GM12878 (cell line): ENCODE measurements at regions not wholly inside any gene's neighbourhood (a gene's known extent, or its start where the extent isn't known, plus 50 kb on each side); places are given as distances from the start of the nearest gene placed in this dataset.

ENCODE experiments used
- ATAC-seq: fragments of 200-7000 bp; cut with Tn5 transposase; 3 replicates; pipeline ENCODE4 v1.9.1; 2020; ENCODE audit warnings: mild to moderate bottlenecking, moderate library complexity
- BruUV-seq: library from RNA; stranded (reverse); fragments of 400-500 nt; replicated peaks from 2 replicates; lab custom pipeline; 2021; lab: Mats Ljungman, UMichigan
- CTCF ChIA-PET: fragments of 300-600 bp; sonication (Branson Sonifier 250); formaldehyde crosslinking; extraction: SDS; loops from one replicate; lab custom pipeline; 2021; ENCODE audit warnings: inconsistent platforms; lab: Yijun Ruan, JAX
- POLR2A ChIA-PET: fragments of 350-600 bp; formaldehyde crosslinking; extraction: SDS; loops from one replicate; lab custom pipeline; 2021; ENCODE audit warnings: inconsistent platforms; lab: Charles Lee
- RAD21 ChIA-PET: fragments of 300-600 bp; sonication (Branson Sonifier 250); formaldehyde crosslinking; loops from one replicate; lab custom pipeline; 2023; ENCODE audit warnings: antibody characterized with exemption; ENCODE audit not compliant: unreplicated experiment; lab: Charles Lee
- SMC1A ChIA-PET: fragments of 300-600 bp; sonication (Branson Sonifier 250); formaldehyde crosslinking; loops from one replicate; lab custom pipeline; 2023; ENCODE audit not compliant: unreplicated experiment, uncharacterized antibody; lab: Charles Lee
- DNase-seq: peaks from one replicate; pipeline ENCODE4 v3.0.0-alpha.2; 2011; ENCODE audit warnings: low read depth, low spot score
- FAIRE-seq: peaks from 3 replicates; lab custom pipeline; 2011; peaks lifted over from hg19 to GRCh38; lab: Jason Lieb, UNC
- H2AFZ ChIP-seq: 2 replicates; pipeline ENCODE4 v1.6.0; 2011; ENCODE audit warnings: low read depth, low read length, control low read depth; ENCODE audit not compliant: control insufficient read depth
- H3K27ac ChIP-seq: 2 replicates; pipeline ENCODE4 v1.5.1; 2011; ENCODE audit warnings: control low read depth; ENCODE audit not compliant: control insufficient read depth, insufficient read depth
- H3K27me3 ChIP-seq, 2 experiments: replicated peaks in 1 of 2; 2 replicates each; pipeline versions ENCODE4 v1.6.0 to v1.6.1; 2011; ENCODE audit warnings: low read length in 1 of 2; ENCODE audit not compliant: control insufficient read depth in 2 of 2, insufficient read depth in 2 of 2
- H3K36me3 ChIP-seq, 2 experiments: 2 replicates each; pipeline ENCODE4 v1.5.1; 2011; ENCODE audit warnings: low read length in 1 of 2; ENCODE audit not compliant: control insufficient read depth in 2 of 2, insufficient read depth in 2 of 2
- H3K4me1 ChIP-seq: 2 replicates; pipeline ENCODE4 v1.6.1; 2011; ENCODE audit warnings: mild to moderate bottlenecking, low read length, moderate library complexity, mixed read lengths; ENCODE audit not compliant: control insufficient read depth, insufficient read depth
- H3K4me2 ChIP-seq: 2 replicates; pipeline ENCODE4 v1.6.0; 2011; ENCODE audit warnings: control low read depth; ENCODE audit not compliant: control insufficient read depth, insufficient read depth
- H3K4me3 ChIP-seq: fragments of 200-600 bp; sonication (generic); 2 replicates; pipeline ENCODE4 v1.5.1; 2016
- H3K79me2 ChIP-seq: 2 replicates; pipeline ENCODE4 v1.6.0; 2011; ENCODE audit warnings: low read length; ENCODE audit not compliant: control insufficient read depth, insufficient read depth
- H3K9ac ChIP-seq: 2 replicates; pipeline ENCODE4 v1.8.0; 2011; ENCODE audit warnings: low read length, control low read depth, mixed read lengths; ENCODE audit not compliant: control insufficient read depth, insufficient read depth
- H3K9me3 ChIP-seq: replicated peaks from 3 replicates; pipeline ENCODE4 v1.5.1; 2011; ENCODE audit warnings: mild to moderate bottlenecking, low read length; ENCODE audit not compliant: control insufficient read depth, insufficient read depth
- H4K20me1 ChIP-seq: 2 replicates; pipeline ENCODE4 v1.6.0; 2011; ENCODE audit not compliant: control insufficient read depth, insufficient read depth
- CBX5 ChIP-seq: sonication (generic); IDR thresholded peaks from 2 replicates; pipeline ENCODE4 v1.6.1; 2016; ENCODE audit warnings: low read depth, moderate library complexity, mild to moderate bottlenecking, inconsistent platforms
- CHD4 ChIP-seq: fragments of 200-600 bp; sonication (generic); IDR thresholded peaks from 2 replicates; pipeline ENCODE4 v1.6.1; 2016; ENCODE audit warnings: mild to moderate bottlenecking
- CREB1 ChIP-seq: IDR thresholded peaks from 2 replicates; pipeline ENCODE4 v1.6.1; 2012; ENCODE audit warnings: low read depth, mild to moderate bottlenecking, inconsistent platforms
- CTCF ChIP-seq, 3 experiments: IDR thresholded peaks in 2 of 3; conservative IDR thresholded peaks in 1 of 3; 2 replicates each; pipeline ENCODE4 v1.5.1; 2011; ENCODE audit warnings: low read depth in 3 of 3, low read length in 3 of 3, mild to moderate bottlenecking in 3 of 3, control low read depth in 2 of 3, moderate library complexity in 2 of 3, inconsistent platforms in 1 of 3, mixed read lengths in 1 of 3; ENCODE audit not compliant: control insufficient read depth in 2 of 3, insufficient read depth in 1 of 3; ENCODE audit errors: extremely low read depth in 1 of 3
- FOXK2 ChIP-seq: fragments of 450-650 bp; IDR thresholded peaks from 2 replicates; pipeline ENCODE4 v1.6.1; 2017; ENCODE audit warnings: mild to moderate bottlenecking, moderate library complexity
- POLR2AphosphoS5 ChIP-seq: IDR thresholded peaks from 2 replicates; pipeline ENCODE4 v1.6.1; 2011; ENCODE audit warnings: mild to moderate bottlenecking, low read length, inconsistent platforms
- RAD21 ChIP-seq: IDR thresholded peaks from 2 replicates; pipeline ENCODE4 v1.6.1; 2011; ENCODE audit warnings: mild to moderate bottlenecking, low read depth, low read length, moderate library complexity; ENCODE audit not compliant: insufficient read depth
- SMC3 ChIP-seq: IDR thresholded peaks from 2 replicates; pipeline ENCODE4 v1.6.1; 2011; ENCODE audit warnings: low read length, improper control_type of control experiment, borderline replicate concordance
- SPI1 ChIP-seq: IDR thresholded peaks from 2 replicates; pipeline ENCODE4 v1.6.1; 2011; ENCODE audit warnings: low read depth, mild to moderate bottlenecking, low read length, moderate library complexity, borderline replicate concordance; ENCODE audit not compliant: insufficient read depth
- SUZ12 ChIP-seq: fragments of 200-600 bp; sonication (generic); IDR thresholded peaks from one replicate; pipeline ENCODE4 v1.6.1; 2018; ENCODE audit warnings: antibody characterized with exemption, mild to moderate bottlenecking; ENCODE audit not compliant: unreplicated experiment
- WGBS: methylation state at CpG from one replicate; pipeline ENCODE4 v1.1.6; 2016; ENCODE audit warnings: low lambda C conversion rate; ENCODE audit not compliant: insufficient replicate concordance, insufficient coverage; ENCODE audit errors: missing lambda C conversion rate; 5-methylcytosine and 5-hydroxymethylcytosine counted together
- in situ Hi-C: fragments of 300-500 bp; cut with MboI; formaldehyde crosslinking; loops from 9 replicates; pipeline ENCODE4 v1.14.3; 2018; ENCODE audit warnings: mixed read lengths
- intact Hi-C: fragments of 100-400 bp; cut with micrococcal nuclease; formaldehyde crosslinking; loops from one replicate; pipeline ENCODE4 v1.14.2; 2022; ENCODE audit not compliant: unreplicated experiment

- TF ChIP-seq CTCF (IDR thresholded peaks at IDR 0.05 in 2 of 3, conservative IDR thresholded peaks at IDR 0.05 in 1 of 3; ENCODE audit: control insufficient read depth in 2 of 3, extremely low read depth in 1 of 3, insufficient read depth in 1 of 3, low read depth in 3 of 3, low read length in 3 of 3) = 0 out of 6 replicates have a peak, but pooled peaks of 2 of the 3 experiments have one; percentile 2 to 7
- TF ChIP-seq RAD21 = peak; percentile 21; the same call in 1 of the 2 replicates
- no peak for TF ChIP-seq POLR2AphosphoS5
- peak; percentile 87 for TF ChIP-seq CREB1
- peak; percentile 46; the same call in 1 of the 2 replicates for TF ChIP-seq SPI1
- TF ChIP-seq SUZ12 = no peak
- no peak for TF ChIP-seq CBX5
Observed at GRCh38 chr3:72009851-72010443, 225.0 kb upstream of the PROK2 start (continued).

GRCh38 chr3:72008226-72008996 is 223.5 kb upstream of the PROK2 start:
- H3K4me1 ChIP-seq = peaks cover 21% of the 10 kb centered on the region
- H3K4me2 ChIP-seq = no peak overlapping the region
- POLR2A ChIA-PET = interaction anchor here (1.5 kb wide), 2 partner anchors 8 to 46 kb away, joined by 3 to 4 read pairs; no protein-coding TSS in a partner anchor
- CTCF ChIA-PET = interaction anchor here (0.6 kb wide), 1 partner anchor 12 kb away, joined by 4 read pairs; no protein-coding TSS in a partner anchor
- no TSS peak for BruUV-seq
- no peak overlapping the region for H3K27ac ChIP-seq
- FAIRE-seq = no peak
- no peaks in the 10 kb centered on the region for H3K79me2 ChIP-seq
- H2AFZ ChIP-seq = no peak overlapping the region
- no peak for ATAC-seq
- intact Hi-C loops (loop anchor here (1.0 kb wide), 1 partner anchor 10 kb away; no protein-coding TSS in a partner anchor), in situ Hi-C loops (no loop called here)
- RAD21 ChIA-PET = no interaction called here
- SMC1A ChIA-PET = interaction anchor here (0.8 to 1.5 kb wide), 3 partner anchors 20 to 75 kb away, joined by 3 to 5 read pairs (median 3); no protein-coding TSS in a partner anchor
- no peaks in the 10 kb centered on the region for H4K20me1 ChIP-seq
- TF ChIP-seq POLR2AphosphoS5 = no peak
- TF ChIP-seq SMC3 = no peak
- TF ChIP-seq CHD4 = no peak
- TF ChIP-seq FOXK2 = no peak
- TF ChIP-seq, all 136 proteins: peak for 0
- no peaks in the 10 kb centered on the region for H3K36me3 ChIP-seq
- no peak overlapping the region for H3K9ac ChIP-seq
- H3K9me3 ChIP-seq = peaks cover 2% of the 10 kb centered on the region; the same call in 2 of the 3 replicates
- H3K4me3 ChIP-seq = no peak overlapping the region
- WGBS = 80% methylated on average over 5 of the region's 5 CpGs
- H3K27me3 ChIP-seq = no peaks in the 10 kb centered on the region
- no peak for DNase-seq
